Activated T-cell treated with anti-CD3 and anti-CD28 coated beads for 48 hours (primary cell): ENCODE measurements at regions not wholly inside any gene's neighbourhood (a gene's known extent, or its start where the extent isn't known, plus 50 kb on each side); places are given as distances from the start of the nearest gene placed in this dataset.
"Not testable (repeated sequence)": the region's sequence is repeated elsewhere in the genome, so short reads cannot be mapped to it uniquely, and the experiment has no call there.

Source experiments
- DNase-seq: peaks from one replicate; pipeline ENCODE4 v3.0.0-alpha.2; 2020; ENCODE audit warnings: low read depth

GRCh38 chr12:89880690-89881350 lies 172.2 kb upstream of the ATP2B1 start:
- DNase-seq: no peak

DNA sequence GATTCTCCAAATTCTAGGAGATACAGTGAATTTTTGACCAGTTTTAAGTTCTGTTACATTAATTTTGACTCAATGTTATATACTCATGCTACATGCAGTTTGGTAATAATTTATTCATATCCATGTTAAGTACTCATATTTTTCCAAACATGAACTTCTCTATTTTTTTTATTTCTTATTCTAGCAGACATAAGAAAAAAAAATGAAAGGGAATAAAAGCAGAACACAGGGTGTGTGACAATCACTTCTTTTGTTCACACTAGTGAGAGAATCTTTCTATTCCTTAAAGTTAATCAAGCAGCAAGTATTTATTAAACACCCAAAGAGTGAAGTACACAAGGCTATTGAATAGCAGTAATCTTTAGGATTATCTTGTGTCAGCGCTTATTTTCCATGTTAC lies 171.1 kb upstream of the ATP2B1 start:
- DNase-seq: no peak

GRCh38 chr12:89878950-89879349 lies 170.3 kb upstream of the ATP2B1 start:
- no peak for DNase-seq

DNA sequence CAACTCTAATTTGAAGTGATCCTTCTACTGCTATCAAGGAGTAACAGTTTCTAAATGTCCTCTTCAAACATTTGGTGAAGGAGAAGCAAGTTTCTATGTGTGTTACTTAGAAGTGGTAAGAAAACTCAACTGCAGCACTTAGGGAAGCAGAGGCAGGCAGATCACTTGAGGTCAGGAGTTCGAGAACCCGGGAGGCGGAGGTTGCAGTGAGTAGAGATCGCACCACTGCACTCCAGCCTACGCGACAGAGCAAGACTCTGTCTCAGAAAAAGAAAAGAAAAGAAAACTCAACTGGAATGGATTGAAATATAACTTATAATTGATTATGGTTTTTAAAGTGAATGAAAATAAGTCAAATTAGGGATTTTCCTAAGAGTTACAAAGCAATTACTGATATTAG lies 169.7 kb upstream of the ATP2B1 start:
- DNase-seq: no peak

DNA sequence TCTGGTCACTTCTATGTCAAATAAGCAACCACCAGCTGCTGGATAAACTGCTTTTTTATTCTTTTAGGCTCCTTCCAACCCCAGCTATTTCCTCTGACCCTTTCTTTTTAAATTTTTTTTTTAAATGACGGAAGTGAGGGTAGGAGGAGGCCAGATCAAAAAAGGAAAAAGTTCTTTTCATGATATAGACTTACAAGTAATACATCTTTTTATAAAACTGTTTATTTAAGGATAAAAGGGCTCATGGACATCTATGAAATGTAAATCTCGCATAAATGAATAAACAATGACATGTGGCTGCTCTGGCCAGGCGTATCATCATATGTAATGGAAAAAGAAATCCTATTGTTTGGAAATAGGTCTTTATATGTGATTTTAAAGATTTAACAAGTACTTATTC lies 169.0 kb upstream of the ATP2B1 start:
- DNase-seq: no peak

- DNase-seq: no peak
These were observed 168.5 kb upstream of the ATP2B1 start for GRCh38 chr12:89877136-89877535.

- DNase-seq: no peak
These were observed 167.2 kb upstream of the ATP2B1 start for GRCh38 chr12:89875809-89876208.

- no peak for DNase-seq
These were observed 166.6 kb upstream of the ATP2B1 start for GRCh38 chr12:89875225-89875624.

GRCh38 chr12:89874146-89874545 lies 165.5 kb upstream of the ATP2B1 start:
- DNase-seq: no peak

- DNase-seq: no peak
These were observed 165.1 kb upstream of the ATP2B1 start for GRCh38 chr12:89873745-89874144.

DNA sequence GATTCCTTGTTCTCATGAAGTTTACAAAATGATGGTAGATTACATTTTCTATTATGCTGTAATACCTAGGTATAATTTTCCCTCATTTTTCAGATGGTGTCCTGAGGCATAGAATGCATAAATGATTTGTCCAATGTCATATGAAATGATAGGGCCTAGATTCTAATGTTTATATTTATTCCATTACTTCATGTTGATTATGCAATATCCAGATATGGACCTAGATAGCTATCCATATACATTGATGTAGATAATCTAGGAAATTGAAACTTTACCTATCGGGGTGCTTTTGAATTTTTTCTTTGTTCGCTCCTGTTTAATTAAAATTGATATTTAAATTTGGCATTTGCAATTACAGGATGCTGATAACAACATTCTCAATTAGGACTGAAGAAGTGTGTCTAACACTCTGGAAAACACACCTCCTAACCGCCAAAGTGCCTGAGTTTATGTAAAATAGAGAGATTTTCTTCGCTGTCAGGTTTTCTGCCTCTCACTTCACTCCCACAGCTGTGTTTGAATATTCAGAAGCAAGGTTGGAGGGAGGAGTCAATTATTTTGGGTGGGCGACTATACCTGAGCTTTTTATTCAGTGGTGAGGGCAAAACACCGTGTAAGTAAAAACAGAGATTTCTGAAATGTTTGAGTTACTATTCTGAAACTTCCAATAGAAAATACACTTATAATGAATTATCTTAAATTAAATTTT lies 164.4 kb upstream of the ATP2B1 start:
- no peak for DNase-seq

GRCh38 chr12:89870413-89871184 lies 162.0 kb upstream of the ATP2B1 start:
- no peak for DNase-seq

DNA sequence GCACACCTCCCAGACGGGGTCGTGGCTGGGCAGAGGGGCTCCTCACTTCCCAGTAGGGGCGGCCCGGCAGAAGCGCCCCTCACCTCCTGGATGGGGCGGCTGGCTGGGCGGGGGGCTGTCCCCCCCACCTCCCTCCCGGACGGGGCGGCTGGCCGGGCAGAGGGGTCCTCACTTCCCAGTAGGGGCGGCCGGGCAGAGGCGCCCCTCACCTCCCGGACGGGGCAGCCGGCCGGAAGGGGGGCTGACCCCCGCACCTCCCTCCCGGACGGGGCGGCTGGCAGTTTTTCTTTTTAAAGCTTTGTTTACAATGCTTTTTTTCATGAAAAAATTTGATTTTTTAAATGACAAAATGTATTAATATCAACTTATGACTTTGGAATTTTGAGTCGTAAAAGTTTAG lies 159.0 kb upstream of the ATP2B1 start:
- not testable (repeated sequence) for DNase-seq

DNA sequence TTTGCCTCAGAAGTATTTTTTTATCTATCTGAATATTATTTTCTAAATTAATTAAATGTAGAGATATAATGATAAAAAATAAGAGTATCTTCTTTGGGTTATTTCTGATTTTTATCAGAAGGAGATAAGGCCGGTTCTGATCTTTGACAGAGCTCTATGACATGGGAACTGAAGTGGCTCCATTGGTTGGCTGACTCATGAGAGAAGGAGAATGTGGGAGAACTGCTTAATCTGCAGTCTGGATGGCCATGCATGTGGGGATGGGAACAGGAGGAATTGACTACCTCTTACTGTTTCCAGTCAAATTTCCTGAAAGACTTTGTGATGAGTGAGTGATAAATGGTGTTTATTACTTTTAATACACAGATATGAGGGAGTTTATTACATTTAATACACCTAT lies 155.8 kb upstream of the ATP2B1 start:
- DNase-seq: no peak

DNA sequence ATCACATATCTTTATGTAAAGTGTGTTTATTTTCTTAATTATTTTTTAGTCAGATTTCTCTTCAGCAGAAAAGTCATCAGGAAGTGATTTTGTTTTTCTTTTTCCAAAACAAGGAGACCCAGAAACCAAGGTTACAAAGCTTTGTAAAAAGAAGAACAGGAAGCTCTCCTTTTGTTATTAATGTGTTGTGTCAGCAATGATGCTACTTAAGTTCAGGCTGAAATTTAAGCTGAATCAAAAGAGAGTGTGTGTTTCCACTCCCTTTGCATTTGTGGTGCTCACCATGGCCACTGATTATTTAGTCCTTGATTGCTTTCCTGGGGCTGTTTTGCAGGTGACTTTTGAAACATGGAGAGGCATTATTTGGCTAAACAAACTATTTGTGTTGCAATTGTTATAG lies 155.3 kb upstream of the ATP2B1 start:
- DNase-seq: no peak

DNA sequence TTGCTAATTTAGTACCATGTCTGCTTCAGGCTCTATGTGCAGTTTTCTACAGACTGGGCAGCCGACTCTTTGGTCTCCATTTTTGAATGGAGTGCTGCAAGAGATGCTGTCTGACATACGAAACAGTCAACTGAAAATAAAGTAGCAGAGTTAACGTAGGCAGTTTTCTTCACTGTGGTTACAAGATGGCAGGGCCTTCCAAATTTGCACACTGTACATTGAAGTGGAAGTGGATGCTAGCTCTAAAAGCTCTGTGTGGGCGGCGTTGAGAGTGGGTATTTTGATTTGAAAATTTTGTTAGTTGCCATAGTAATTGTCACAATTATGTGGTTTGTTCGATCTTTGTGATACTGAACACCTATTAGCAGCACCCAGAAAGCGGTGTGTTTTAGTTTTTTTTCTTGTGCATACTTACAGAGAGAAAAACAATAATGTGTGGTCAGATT lies 154.9 kb upstream of the ATP2B1 start:
- DNase-seq: peak; percentile 40

- no peak for DNase-seq
These were observed 154.1 kb upstream of the ATP2B1 start for GRCh38 chr12:89862511-89863445.

DNA sequence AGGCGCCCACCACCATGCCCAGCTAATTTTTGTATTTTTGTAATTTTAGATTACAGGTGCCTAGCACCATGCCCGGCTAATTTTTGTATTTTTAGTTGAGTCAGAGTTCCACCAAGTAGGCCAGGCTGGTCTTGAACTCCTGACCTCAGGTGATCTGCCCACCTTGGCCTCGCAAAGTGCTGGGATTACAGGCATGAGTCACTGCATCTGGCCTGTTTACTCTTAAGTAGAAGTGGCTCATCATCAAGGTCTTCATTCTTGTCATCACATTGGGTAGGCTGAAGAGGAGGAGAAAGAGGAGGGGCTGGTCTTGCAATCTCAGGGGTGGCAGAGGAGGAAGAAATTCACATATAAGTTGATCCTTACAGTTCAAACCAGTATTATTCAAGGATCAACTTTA lies 152.4 kb upstream of the ATP2B1 start:
- DNase-seq: no peak

DNA sequence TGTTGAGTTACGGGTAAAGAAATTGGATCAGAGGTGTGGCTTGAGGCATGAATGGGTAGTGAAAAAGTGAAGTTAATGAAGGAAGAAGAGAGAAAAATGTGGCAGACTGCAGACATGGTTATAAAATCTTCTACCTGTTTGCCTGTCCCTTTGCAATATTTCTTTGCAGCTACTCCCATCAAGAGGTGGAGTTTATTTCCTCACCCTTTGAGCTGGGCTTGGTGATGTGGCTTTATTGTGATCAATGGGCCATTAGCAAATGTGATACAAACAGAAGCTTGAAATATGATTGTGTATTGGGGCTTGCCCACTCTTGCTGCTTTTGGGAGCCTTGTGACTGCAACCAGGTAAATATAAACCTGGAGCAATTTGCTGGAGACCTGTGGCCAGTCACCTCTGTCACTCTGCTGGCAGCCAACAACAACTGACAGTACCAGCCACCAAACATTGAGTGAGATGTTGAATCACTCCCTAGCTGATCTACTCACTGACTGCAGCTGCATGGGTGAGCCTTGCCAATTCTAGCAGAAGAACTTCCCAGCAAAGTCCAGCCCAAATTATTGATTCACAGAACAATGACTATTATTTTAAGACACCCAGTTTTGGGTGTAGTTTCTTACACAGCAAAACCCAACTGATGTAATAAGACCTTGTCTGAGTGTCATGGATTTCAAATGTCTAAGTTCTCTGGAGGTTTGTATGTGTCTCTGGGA lies 151.0 kb upstream of the ATP2B1 start:
- DNase-seq: no peak

DNA sequence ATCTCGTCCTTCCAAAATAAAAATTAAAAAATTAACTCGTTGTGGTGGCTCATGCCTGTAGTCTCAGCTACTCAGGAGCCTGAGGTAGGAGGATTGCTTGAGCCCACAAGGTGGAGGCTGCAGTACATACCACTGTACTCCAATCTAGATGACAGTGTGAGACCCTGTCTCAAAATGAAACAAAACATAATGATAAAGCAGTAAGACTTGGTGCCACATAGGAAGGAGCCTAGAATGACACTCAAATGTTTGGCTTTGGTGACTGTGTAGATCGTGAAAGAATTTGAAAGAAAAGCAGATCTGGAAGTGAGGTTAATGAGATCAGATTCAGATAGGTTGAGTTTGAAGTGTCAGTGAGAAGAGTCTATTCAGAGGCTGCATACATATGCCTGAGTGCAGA lies 150.1 kb upstream of the ATP2B1 start:
- no peak for DNase-seq

GRCh38 chr12:89857652-89858274 lies 149.1 kb upstream of the ATP2B1 start:
- DNase-seq: no peak
